ENCODE measurements at regions not wholly inside any gene's neighbourhood (a gene's known extent, or its start where the extent isn't known, plus 50 kb on each side); places are given as distances from the start of the nearest gene placed in this dataset.

DNA sequence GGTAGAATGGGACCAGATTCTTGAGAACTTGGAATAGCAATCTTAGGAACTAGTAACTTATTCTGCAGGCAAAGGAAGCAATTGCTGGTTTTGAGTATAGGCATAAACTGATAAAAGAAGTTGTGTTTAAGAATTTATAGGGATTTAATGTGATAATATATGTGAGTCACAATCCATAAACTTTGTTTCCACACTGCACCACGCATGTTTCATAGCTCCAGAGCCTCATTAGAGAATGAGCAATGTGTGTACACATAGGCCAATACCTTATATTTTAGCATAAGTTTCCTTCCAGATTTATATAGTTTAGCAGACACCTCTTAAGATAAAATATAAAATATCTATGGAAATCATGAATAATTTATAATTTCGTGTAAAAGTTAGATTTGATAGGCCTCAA lies 175.5 kb upstream of the SEMA3A start:
- DNase-seq: no peak

DNA sequence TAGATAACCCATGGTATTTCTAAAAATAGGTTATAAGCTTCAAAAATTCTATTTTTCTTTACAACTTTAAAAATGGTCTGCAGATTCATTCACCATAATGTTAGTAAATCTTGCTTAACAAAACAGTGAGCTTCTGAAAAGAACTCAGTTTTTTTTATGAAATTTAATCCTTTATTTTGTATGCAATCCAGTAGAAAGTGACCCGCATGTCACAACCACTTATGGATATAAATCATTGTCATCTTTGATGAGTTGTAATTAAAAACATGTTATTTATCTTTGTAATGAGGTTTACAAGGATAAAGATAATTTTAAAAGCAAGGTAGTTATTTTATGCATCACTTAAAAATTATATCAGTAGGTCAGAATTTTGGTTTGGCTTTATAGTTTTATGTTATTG lies 173.5 kb upstream of the SEMA3A start:
- no peak for DNase-seq

- DNase-seq: no peak
Measured at GRCh38 chr7:84364708-84365107, 170.1 kb upstream of the SEMA3A start.

GRCh38 chr7:84363741-84364140 lies 169.2 kb upstream of the SEMA3A start:
- no peak for DNase-seq

DNA sequence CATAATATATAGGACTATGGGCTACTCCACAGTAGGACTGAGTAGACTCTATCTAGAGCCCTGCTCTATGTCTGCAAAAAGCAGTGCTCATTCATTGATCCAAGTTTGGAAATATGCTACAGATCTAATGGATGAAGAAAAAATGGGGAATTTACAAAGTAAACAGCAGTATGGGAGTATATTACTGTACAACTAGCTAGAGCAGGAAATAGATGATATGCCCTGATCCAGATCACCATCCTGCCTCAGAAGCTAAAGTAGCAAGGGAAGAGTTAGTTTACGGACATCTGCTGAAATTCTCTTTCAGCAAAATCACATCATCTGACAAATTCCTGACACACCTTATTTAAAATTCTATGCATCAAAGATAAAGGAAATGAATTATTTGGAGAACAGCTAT lies 168.2 kb upstream of the SEMA3A start:
- no peak for DNase-seq

GRCh38 chr7:84362360-84362759 lies 167.8 kb upstream of the SEMA3A start:
- DNase-seq: no peak

DNA sequence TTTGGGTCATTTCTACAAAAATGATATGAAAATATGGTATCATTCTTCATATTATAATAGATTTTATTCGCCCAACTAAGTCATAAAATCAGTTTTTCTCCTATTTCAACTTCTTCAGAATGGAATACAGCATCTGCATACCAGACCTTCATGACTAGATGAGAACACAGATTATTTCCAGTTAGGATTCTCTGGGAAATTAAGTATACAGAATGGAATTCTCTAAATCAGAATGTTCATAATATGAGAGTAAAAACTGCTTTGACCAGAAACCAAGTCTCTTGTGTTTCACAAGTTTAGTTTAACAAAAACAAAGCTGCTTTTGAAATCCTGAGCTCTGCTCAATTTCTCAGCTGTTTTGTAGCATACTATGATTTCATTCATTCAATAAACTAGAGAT lies 160.3 kb upstream of the SEMA3A start:
- no peak for DNase-seq

GRCh38 chr7:84354030-84354429 lies 159.4 kb upstream of the SEMA3A start:
- no peak for DNase-seq

DNA sequence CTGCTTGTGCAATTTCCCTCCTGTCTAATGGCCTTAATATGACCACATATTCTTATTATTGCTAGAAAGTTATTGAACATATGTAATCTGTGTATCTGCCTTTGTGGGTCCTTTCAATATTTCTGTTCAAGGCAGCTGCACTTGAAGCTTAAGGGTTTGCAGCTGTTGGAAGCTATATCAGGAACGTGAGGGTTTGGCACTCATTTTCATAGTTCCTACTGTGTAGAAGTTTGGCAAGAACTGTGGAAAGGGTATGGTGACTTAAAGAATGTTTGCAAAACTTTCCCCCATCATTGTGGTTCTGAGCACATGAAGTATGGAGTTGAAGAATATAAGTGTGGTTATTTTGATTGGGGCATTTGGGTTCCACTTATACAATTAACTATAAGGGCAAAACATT lies 144.7 kb upstream of the SEMA3A start:
- no peak for DNase-seq

GRCh38 chr7:84337429-84337828 lies 142.8 kb upstream of the SEMA3A start:
- DNase-seq: no peak

- DNase-seq: no peak
Measured at GRCh38 chr7:84336766-84337165, 142.2 kb upstream of the SEMA3A start.

DNA sequence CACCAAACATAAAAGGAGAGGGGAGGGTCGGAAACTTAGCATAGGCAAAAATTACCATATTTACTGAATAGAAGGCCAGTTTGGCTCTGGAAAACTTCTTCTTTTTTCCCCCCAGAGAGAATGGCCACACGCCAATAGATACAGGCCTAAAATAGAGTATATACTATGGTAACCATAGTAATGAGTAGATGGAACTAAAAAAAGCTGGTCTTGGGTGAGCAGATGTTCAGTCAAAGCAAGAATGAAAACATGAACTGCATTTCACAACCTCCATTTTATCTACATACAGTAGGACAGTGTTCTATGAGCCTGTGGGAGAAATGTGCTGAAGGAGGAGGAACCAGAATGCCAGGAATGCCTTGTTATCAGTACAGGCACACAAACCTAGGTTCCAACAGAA lies 141.7 kb upstream of the SEMA3A start:
- no peak for DNase-seq

- DNase-seq: no peak
Measured at GRCh38 chr7:84331616-84332015, 137.0 kb upstream of the SEMA3A start.

DNA sequence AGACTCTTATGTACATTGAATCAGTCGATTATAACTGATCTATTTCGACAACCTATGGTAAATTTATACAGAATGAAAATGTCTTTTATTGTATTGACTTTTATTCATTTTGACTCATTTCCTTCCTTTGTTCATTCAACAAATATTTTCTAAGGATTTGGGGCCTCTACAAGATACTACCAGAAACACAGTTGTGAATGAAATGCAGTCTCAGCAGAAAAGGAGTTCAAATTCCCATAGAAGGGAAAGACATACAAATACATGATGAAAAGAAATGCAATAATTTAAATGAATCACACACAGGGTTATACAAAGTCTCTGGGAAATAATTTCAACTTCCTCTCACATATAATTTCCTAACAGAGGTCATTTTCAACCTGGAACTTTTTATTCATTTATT lies 134.0 kb upstream of the SEMA3A start:
- DNase-seq: no peak

DNA sequence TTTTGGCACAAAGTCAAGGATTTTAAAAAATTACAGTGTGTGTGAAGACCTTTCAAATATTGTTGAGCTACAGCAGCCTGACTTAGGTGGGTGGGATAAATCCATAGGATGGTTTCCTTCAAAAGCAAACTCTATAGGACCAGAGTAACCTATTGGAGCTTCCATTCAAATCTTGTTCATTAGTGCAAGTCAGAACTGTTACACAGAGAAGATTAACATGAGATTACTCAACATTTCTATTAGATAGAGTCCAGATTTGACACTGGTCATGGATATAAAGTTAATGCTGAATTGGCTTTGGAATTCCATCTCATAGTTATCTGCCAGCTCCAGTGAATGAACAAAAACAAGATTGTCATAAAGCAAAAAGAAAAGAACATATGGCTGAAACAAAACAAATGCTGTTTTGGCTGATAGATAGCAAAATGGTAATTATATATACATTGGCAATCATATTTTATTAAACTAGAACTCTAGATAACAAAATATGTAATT lies 129.6 kb upstream of the SEMA3A start:
- DNase-seq: no peak

DNA sequence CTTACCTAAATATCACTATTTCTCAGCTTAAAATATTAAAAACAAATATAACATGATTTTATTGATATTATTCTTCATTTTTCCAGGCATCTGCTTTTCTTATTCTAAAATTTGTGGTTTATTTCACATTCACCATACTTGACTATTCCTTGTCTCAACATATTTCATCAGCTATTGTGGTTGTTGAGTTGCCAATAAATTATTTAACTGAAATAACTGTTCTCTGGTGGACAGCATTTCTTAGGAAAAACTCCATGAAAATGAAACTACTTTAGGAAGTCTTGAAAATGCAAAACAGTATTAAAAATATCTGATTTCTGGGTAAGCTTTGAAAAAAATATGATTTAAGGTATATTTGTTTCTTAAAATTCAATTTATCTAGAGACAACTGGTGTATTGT lies 122.9 kb upstream of the SEMA3A start:
- no peak for DNase-seq

- DNase-seq: no peak
Measured at GRCh38 chr7:84314263-84314662, 119.7 kb upstream of the SEMA3A start.

DNA sequence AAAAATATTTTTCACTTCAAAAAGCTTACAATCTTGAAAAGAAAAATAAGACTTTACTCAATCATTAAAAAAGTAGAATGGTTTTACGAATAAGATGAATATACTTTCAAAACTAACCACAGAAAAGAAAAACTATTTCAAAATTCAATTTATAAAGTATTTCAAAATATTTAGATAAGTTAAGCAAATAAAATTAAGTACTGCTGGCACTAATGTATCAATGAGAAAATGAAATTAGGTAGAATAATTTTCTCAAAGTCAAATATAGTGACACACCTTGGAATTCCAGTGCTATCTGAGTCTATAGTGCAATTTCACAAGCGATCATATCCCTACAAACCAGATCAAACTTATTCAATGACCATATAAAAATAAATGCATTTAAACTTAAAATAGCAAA lies 109.8 kb upstream of the SEMA3A start:
- DNase-seq: no peak

- no peak for DNase-seq
Measured at GRCh38 chr7:84302949-84303348, 108.4 kb upstream of the SEMA3A start.

DNA sequence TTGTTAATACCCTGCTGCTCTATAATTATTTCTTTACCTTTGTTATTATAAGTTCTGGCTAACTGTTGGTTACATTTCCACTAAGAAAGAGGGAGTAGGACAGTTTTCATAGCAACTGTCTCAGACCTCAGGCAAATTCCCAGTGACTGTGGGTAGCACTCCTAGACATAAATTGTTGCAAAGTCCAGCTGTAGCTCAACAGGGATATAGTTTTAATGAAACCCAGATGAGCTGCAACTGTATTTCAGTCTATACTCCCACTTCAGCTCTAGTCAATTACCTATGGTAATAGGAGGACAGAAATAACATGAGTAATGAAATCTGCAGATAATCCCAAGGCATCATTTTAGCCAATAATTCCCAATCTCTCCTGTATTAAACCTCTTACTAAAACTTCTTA lies 103.0 kb upstream of the SEMA3A start:
- no peak for DNase-seq

DNA sequence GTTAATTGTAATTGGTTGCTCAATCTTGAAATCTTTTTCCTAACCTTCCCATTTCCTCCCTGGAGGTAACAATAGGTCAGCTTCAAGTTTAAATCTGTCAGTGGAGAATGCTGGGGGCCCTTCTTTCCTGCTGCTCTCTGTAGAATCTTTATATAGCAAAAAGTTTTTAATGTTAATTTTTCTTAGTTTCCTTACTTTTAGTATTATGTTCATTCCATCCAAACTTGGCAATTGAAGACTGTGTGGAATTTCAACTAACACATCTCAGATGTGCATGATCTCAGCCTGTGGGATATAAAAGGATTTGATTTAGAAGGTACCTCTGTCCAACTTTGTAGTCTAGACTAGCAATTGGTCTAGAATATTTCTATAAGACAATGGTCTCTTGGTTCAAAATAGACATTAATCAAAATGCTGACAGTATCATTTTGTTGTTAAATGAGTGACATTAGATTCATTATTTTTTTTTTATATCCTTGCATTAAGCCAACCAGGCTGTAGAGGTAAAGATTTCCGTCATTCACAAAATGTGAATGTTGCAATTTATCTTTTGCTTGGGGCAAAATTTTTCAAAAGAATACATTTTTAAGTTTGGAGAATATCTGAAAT lies 100.4 kb upstream of the SEMA3A start:
- no peak for DNase-seq

- DNase-seq: no peak
Measured at GRCh38 chr7:84294391-84294790, 99.8 kb upstream of the SEMA3A start.

GRCh38 chr7:84291756-84292155 lies 97.2 kb upstream of the SEMA3A start:
- peak; percentile 85 for DNase-seq

DNA sequence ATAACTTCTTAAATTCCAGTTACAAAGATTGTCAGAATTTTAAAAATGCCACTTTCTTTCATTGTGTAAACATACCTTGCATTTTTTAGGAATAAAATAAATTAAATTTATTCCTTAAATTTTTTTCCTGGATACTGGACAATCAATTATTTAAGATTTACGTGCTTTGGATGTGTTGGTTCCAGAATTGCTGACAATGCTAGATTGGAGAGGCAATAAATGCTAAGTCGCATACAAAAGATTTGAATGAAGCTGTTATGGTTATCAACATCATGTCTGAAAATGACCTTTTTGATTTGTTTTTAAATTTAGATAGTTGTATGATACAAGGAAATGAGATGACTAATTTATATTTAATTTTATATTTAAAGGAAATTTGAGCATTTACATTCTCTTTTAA lies 89.2 kb upstream of the SEMA3A start:
- DNase-seq: no peak

- DNase-seq: no peak
Measured at GRCh38 chr7:84281518-84281917, 86.9 kb upstream of the SEMA3A start.

All from NCI-H187 treated with DMSO at 0.1 percent for 48 hours (cell line).